Loucy (cell line): ENCODE measurements at regions not wholly inside any gene's neighbourhood (a gene's known extent, or its start where the extent isn't known, plus 50 kb on each side); places are given as distances from the start of the nearest gene placed in this dataset.

Source experiments
- EZH2phosphoT487 ChIP-seq: fragments of 200-600 bp; IDR thresholded peaks from 2 replicates; pipeline ENCODE4 v1.6.1; 2018; ENCODE audit warnings: antibody characterized with exemption, mild to moderate bottlenecking, moderate library complexity, borderline replicate concordance
- TF ChIP-seq, protein P1 (sequence below): fragments of 200-600 bp; sonication (generic); conservative IDR thresholded peaks from 2 replicates; pipeline ENCODE4 v1.5.1; 2014; ENCODE audit warnings: mild to moderate bottlenecking, antibody characterized with exemption, low read length

DNA sequence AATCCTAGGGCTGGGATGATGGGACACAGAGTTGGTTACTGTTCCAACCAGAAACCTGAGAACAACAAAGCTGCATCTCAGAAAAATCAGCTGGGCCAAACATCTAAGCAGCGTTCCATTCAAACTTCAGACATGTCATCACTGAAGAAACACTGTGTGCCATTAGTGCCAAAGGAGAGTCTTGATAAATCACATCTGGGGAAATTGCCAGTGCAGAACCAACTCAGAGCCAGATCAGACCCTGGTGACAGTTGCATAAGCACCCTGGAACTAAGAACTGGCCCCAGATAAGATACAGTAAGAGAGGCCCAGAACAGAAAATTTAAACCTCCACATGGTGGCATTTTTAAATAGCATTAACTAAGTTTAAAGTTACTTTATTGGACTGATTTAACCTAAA lies 482.8 kb downstream of the PRKD1 start:
- TF ChIP-seq, protein P1, sequence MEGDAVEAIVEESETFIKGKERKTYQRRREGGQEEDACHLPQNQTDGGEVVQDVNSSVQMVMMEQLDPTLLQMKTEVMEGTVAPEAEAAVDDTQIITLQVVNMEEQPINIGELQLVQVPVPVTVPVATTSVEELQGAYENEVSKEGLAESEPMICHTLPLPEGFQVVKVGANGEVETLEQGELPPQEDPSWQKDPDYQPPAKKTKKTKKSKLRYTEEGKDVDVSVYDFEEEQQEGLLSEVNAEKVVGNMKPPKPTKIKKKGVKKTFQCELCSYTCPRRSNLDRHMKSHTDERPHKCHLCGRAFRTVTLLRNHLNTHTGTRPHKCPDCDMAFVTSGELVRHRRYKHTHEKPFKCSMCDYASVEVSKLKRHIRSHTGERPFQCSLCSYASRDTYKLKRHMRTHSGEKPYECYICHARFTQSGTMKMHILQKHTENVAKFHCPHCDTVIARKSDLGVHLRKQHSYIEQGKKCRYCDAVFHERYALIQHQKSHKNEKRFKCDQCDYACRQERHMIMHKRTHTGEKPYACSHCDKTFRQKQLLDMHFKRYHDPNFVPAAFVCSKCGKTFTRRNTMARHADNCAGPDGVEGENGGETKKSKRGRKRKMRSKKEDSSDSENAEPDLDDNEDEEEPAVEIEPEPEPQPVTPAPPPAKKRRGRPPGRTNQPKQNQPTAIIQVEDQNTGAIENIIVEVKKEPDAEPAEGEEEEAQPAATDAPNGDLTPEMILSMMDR = no peak
- TF ChIP-seq EZH2phosphoT487 = no peak
